ENCODE measurements at regions not wholly inside any gene's neighbourhood (a gene's known extent, or its start where the extent isn't known, plus 50 kb on each side); places are given as distances from the start of the nearest gene placed in this dataset.

- DNase-seq (no peak), ATAC-seq (ENCODE audit: insufficient read depth, low FRiP score) (no peak)
- 85 to 95% methylated on average over 2 of the region's 2 CpGs for WGBS, 2 donors
- no peak overlapping the region for H3K27ac ChIP-seq (ENCODE audit: low read depth in 1 of 2, low read length in 1 of 2)
- no peak overlapping the region for H3K9ac ChIP-seq (ENCODE audit: insufficient read depth in 1 of 2, low read length in 2 of 2)
- no peaks in the 10 kb centered on the region for H3K4me1 ChIP-seq (ENCODE audit: control insufficient read depth in 5 of 5, insufficient read depth in 5 of 5, low read length in 5 of 5)
- H3K4me3 ChIP-seq: no peak overlapping the region
- TF ChIP-seq CTCF (IDR thresholded peaks at IDR 0.05; ENCODE audit: control extremely low read depth, extremely low read depth): no peak
- peaks cover 0 to under 1% (median 0%) of the 10 kb centered on the region in 3 donors for H3K27me3 ChIP-seq (ENCODE audit: control insufficient read depth in 3 of 3, insufficient read depth in 3 of 3, low read length in 2 of 3)
- no peaks in the 10 kb centered on the region for H3K36me3 ChIP-seq (ENCODE audit: control insufficient read depth in 4 of 4, insufficient read depth in 4 of 4, low read length in 4 of 4)
- H3K9me3 ChIP-seq (ENCODE audit: control insufficient read depth in 4 of 4, insufficient read depth in 3 of 4, low read length in 3 of 4): peaks cover 0 to 2% (median 0%) of the 10 kb centered on the region in 4 donors
Measured at GRCh38 chrX:150197388-150197787, 165.7 kb upstream of the MAMLD1 start.

- no peak overlapping the region for H3K4me3 ChIP-seq
- no peaks in the 10 kb centered on the region for H3K27me3 ChIP-seq (ENCODE audit: control insufficient read depth in 3 of 3, insufficient read depth in 3 of 3, low read length in 2 of 3)
- no peak overlapping the region for H3K9ac ChIP-seq (ENCODE audit: insufficient read depth in 1 of 2, low read length in 2 of 2)
- H3K36me3 ChIP-seq (ENCODE audit: control insufficient read depth in 4 of 4, insufficient read depth in 4 of 4, low read length in 4 of 4): no peaks in the 10 kb centered on the region
- ATAC-seq (ENCODE audit: insufficient read depth, low FRiP score): no peak
- H3K9me3 ChIP-seq (ENCODE audit: control insufficient read depth in 4 of 4, insufficient read depth in 3 of 4, low read length in 3 of 4): peaks cover 0 to 2% (median 0%) of the 10 kb centered on the region in 4 donors
- no peaks in the 10 kb centered on the region for H3K4me1 ChIP-seq (ENCODE audit: control insufficient read depth in 5 of 5, insufficient read depth in 5 of 5, low read length in 5 of 5)
- DNase-seq: no peak
- H3K27ac ChIP-seq (ENCODE audit: low read depth in 1 of 2, low read length in 1 of 2): no peak overlapping the region
- WGBS, 2 donors: 65 to 93% methylated on average over 2 of the region's 2 CpGs
- TF ChIP-seq CTCF (IDR thresholded peaks at IDR 0.05; ENCODE audit: control extremely low read depth, extremely low read depth): no peak
Measured at GRCh38 chrX:150198776-150199175, 164.3 kb upstream of the MAMLD1 start.

- Histone ChIP-seq H3K4me3 (no peak overlapping the region), H3K4me1 (ENCODE audit: control insufficient read depth in 5 of 5, insufficient read depth in 5 of 5, low read length in 5 of 5) (no peaks in the 10 kb centered on the region), H3K27ac (ENCODE audit: low read depth in 1 of 2, low read length in 1 of 2) (no peak overlapping the region), H3K27me3 (ENCODE audit: control insufficient read depth in 3 of 3, insufficient read depth in 3 of 3, low read length in 2 of 3) (no peaks in the 10 kb centered on the region), H3K36me3 (ENCODE audit: control insufficient read depth in 4 of 4, insufficient read depth in 4 of 4, low read length in 4 of 4) (no peaks in the 10 kb centered on the region), H3K9ac (ENCODE audit: insufficient read depth in 1 of 2, low read length in 2 of 2) (no peak overlapping the region), H3K9me3 (ENCODE audit: control insufficient read depth in 4 of 4, insufficient read depth in 3 of 4, low read length in 3 of 4) (peaks cover 0 to 2% (median 0%) of the 10 kb centered on the region in 4 donors)
- DNase-seq (no peak), ATAC-seq (ENCODE audit: insufficient read depth, low FRiP score) (no peak)
- WGBS, 2 donors: 80 to 96% methylated on average over 5 of the region's 5 CpGs
- no peak for TF ChIP-seq CTCF (IDR thresholded peaks at IDR 0.05; ENCODE audit: control extremely low read depth, extremely low read depth)
Measured at GRCh38 chrX:150199181-150199580, 163.9 kb upstream of the MAMLD1 start.

GRCh38 chrX:150199803-150200202 lies 163.3 kb upstream of the MAMLD1 start:
- H3K9me3 ChIP-seq (ENCODE audit: control insufficient read depth in 4 of 4, insufficient read depth in 3 of 4, low read length in 3 of 4): peaks cover 0 to 2% (median 0%) of the 10 kb centered on the region in 4 donors
- DNase-seq (no peak), ATAC-seq (ENCODE audit: insufficient read depth, low FRiP score) (no peak)
- TF ChIP-seq CTCF (IDR thresholded peaks at IDR 0.05; ENCODE audit: control extremely low read depth, extremely low read depth): no peak
- no peak overlapping the region for H3K27ac ChIP-seq (ENCODE audit: low read depth in 1 of 2, low read length in 1 of 2)
- no peaks in the 10 kb centered on the region for H3K36me3 ChIP-seq (ENCODE audit: control insufficient read depth in 4 of 4, insufficient read depth in 4 of 4, low read length in 4 of 4)
- H3K4me1 ChIP-seq (ENCODE audit: control insufficient read depth in 5 of 5, insufficient read depth in 5 of 5, low read length in 5 of 5): no peaks in the 10 kb centered on the region
- H3K4me3 ChIP-seq: no peak overlapping the region
- H3K9ac ChIP-seq (ENCODE audit: insufficient read depth in 1 of 2, low read length in 2 of 2): no peak overlapping the region
- 74 to 90% methylated on average over 3 of the region's 3 CpGs for WGBS, 2 donors
- no peaks in the 10 kb centered on the region for H3K27me3 ChIP-seq (ENCODE audit: control insufficient read depth in 3 of 3, insufficient read depth in 3 of 3, low read length in 2 of 3)
